OCI-LY7 (cell line): ENCODE measurements at regions not wholly inside any gene's neighbourhood (a gene's known extent, or its start where the extent isn't known, plus 50 kb on each side); places are given as distances from the start of the nearest gene placed in this dataset.
A peak's percentile ranks its signal among the peaks of the same experiment; 100 is the strongest.

ENCODE experiments used
- BruUV-seq: library from RNA; stranded (reverse); fragments of 400-500 nt; replicated peaks from 2 replicates; lab custom pipeline; 2021; lab: Mats Ljungman, UMichigan
- CTCF ChIA-PET: fragments of 300-600 bp; sonication (Branson Sonifier 250); formaldehyde crosslinking; loops from one replicate; lab custom pipeline; 2022; ENCODE audit warnings: antibody characterized with exemption; ENCODE audit not compliant: unreplicated experiment; lab: Charles Lee
- POLR2A ChIA-PET: fragments of 300-600 bp; sonication (Branson Sonifier 250); formaldehyde crosslinking; loops from one replicate; lab custom pipeline; 2022; ENCODE audit warnings: antibody characterized with exemption; lab: Charles Lee
- DNase-seq: peaks from one replicate; pipeline ENCODE4 v3.0.0-alpha.2; 2015; ENCODE audit warnings: low spot score
- H2AFZ ChIP-seq: fragments of 200-600 bp; sonication (generic), shearing (Covaris generic); 2 replicates; pipeline ENCODE4 v1.6.1; 2014; ENCODE audit warnings: mild to moderate bottlenecking, antibody characterized with exemption, low read length, moderate library complexity
- H3K27ac ChIP-seq: fragments of 200-600 bp; sonication (generic); 2 replicates; pipeline ENCODE4 v1.5.1; 2014; ENCODE audit warnings: mixed run types, low read depth, mild to moderate bottlenecking, moderate library complexity, low read length, inconsistent platforms; ENCODE audit not compliant: poor library complexity, severe bottlenecking
- H3K36me3 ChIP-seq: fragments of 200-600 bp; sonication (generic); 2 replicates; pipeline ENCODE4 v1.6.1; 2014; ENCODE audit warnings: mild to moderate bottlenecking, antibody characterized with exemption, low read length, moderate library complexity, mixed read lengths; ENCODE audit not compliant: insufficient read depth
- H3K4me1 ChIP-seq: fragments of 200-600 bp; sonication (generic); 2 replicates; pipeline ENCODE4 v1.5.1; 2014; ENCODE audit warnings: mild to moderate bottlenecking, low read length; ENCODE audit not compliant: insufficient read depth, poor library complexity, severe bottlenecking
- H3K4me2 ChIP-seq: fragments of 200-600 bp; sonication (generic); 2 replicates; pipeline ENCODE4 v1.6.1; 2014; ENCODE audit warnings: mild to moderate bottlenecking, low read length
- H3K4me3 ChIP-seq: fragments of 200-600 bp; sonication (generic); 2 replicates; pipeline ENCODE4 v1.5.1; 2014; ENCODE audit warnings: mild to moderate bottlenecking, low read depth, low read length; ENCODE audit not compliant: poor library complexity, severe bottlenecking
- H3K79me2 ChIP-seq: fragments of 200-600 bp; sonication (generic); 2 replicates; pipeline ENCODE4 v1.6.1; 2016; ENCODE audit warnings: low read depth, mild to moderate bottlenecking, low read length, moderate library complexity, mixed read lengths; ENCODE audit not compliant: insufficient read depth
- H3K9me2 ChIP-seq: fragments of 200-600 bp; sonication (generic); 2 replicates; pipeline ENCODE4 v1.6.1; 2016; ENCODE audit warnings: mild to moderate bottlenecking, low read length, mixed read lengths; ENCODE audit not compliant: insufficient read depth
- H3K9me3 ChIP-seq: fragments of 200-600 bp; sonication (generic); 2 replicates; pipeline ENCODE4 v1.6.1; 2014; ENCODE audit warnings: mild to moderate bottlenecking, mixed run types, low read length, mixed read lengths
- H4K20me1 ChIP-seq: fragments of 200-600 bp; sonication (generic); 2 replicates; pipeline ENCODE4 v1.6.1; 2014; ENCODE audit warnings: mild to moderate bottlenecking, antibody characterized with exemption, low read length, moderate library complexity, mixed read lengths; ENCODE audit not compliant: insufficient read depth
- CTCF ChIP-seq: fragments of 200-600 bp; sonication (generic); conservative IDR thresholded peaks from 2 replicates; pipeline ENCODE4 v1.5.1; 2014; ENCODE audit warnings: mild to moderate bottlenecking, antibody characterized with exemption, low read length, moderate library complexity, mixed read lengths
- EZH2phosphoT487 ChIP-seq: fragments of 200-600 bp; sonication (generic); IDR thresholded peaks from 2 replicates; pipeline ENCODE4 v1.6.1; 2018; ENCODE audit warnings: low read depth, borderline replicate concordance, mild to moderate bottlenecking, mixed run types, antibody characterized with exemption, low read length, moderate library complexity, mixed read lengths
- intact Hi-C: fragments of 100-400 bp; cut with micrococcal nuclease; formaldehyde crosslinking; loops from one replicate; pipeline ENCODE4 v1.10.0; 2022; ENCODE audit not compliant: unreplicated experiment

GRCh38 chr22:27386186-27386585 is 415.4 kb downstream of the MN1 start:
- Histone ChIP-seq H3K36me3 (no peaks in the 10 kb centered on the region), H2AFZ (peak overlapping the region; percentile 60; the same call in 1 of the 2 replicates), H3K79me2 (no peaks in the 10 kb centered on the region), H3K4me2 (peak overlapping the region; percentile 21), H3K9me2 (no peaks in the 10 kb centered on the region), H3K27ac (no peak overlapping the region), H4K20me1 (no peaks in the 10 kb centered on the region), H3K9me3 (no peaks in the 10 kb centered on the region), H3K4me1 (peaks cover 76% of the 10 kb centered on the region), H3K4me3 (no peak overlapping the region)
- DNase-seq, result no peak
- CTCF ChIA-PET, result no interaction called here
- TF ChIP-seq CTCF (no peak), EZH2phosphoT487 (no peak)
- intact Hi-C loops, result no loop called here
- no TSS peak for BruUV-seq
- POLR2A ChIA-PET, result no interaction called here

DNA sequence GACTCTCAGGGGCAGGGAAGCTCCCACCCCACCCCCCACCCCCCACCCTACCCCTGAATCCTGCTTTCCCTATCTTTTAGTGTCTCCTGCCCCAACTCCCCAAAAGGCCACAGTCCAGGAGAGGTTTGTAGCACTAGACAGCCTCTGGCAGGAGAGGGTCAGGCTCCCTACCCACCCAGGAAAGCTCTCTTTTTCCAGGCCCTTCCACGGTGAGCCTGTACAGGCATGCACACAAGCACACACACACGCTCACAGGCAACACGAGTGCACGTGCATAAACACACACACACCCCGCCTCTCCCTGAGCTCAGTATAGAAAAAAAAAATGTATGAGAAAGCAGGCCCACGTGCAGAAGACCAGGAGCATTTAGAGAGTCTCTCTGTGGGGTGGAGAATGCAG is 414.0 kb downstream of the MN1 start:
- ChIA-PET POLR2A (no interaction called here), CTCF (no interaction called here)
- BruUV-seq, result no TSS peak
- peaks cover 62% of the 10 kb centered on the region for H3K4me1 ChIP-seq
- TF ChIP-seq EZH2phosphoT487 (no peak), CTCF (no peak)
- H3K79me2 ChIP-seq, result no peaks in the 10 kb centered on the region
- H3K4me2 ChIP-seq, result peak overlapping the region; percentile 48
- peak overlapping the region; percentile 2 for H3K4me3 ChIP-seq
- no peaks in the 10 kb centered on the region for H3K36me3 ChIP-seq
- no peaks in the 10 kb centered on the region for H3K9me3 ChIP-seq
- H2AFZ ChIP-seq, result peak overlapping the region; percentile 82
- no peaks in the 10 kb centered on the region for H3K9me2 ChIP-seq
- peak overlapping the region; percentile 13 for H3K27ac ChIP-seq
- DNase-seq, result peak; percentile 33
- intact Hi-C loops, result no loop called here
- H4K20me1 ChIP-seq, result no peaks in the 10 kb centered on the region

DNA sequence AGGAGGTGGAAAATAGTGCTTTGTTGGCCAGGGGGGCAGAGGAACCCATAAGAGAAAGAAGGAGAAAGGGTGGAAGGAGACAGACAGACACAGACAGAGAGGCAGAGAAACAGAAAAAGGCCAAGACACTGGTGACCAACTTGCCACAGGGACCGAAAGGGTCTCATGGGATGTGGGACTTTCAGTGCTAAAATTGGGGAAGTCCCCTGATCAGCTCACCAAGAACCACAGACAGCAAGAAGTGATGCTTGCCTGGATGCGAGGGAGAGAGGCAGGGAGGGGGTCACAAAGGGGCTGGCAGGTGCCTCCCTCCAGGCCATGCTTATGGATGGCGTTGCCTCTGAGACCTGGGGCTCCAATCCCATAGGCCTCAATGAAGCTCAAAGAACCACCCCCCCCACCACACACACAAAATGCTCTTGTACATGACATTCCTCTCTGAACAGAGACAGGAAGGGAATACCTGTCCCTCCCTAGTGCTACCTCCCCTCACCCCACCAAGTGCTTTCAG is 413.4 kb downstream of the MN1 start:
- Histone ChIP-seq H3K9me2 (no peaks in the 10 kb centered on the region), H3K36me3 (no peaks in the 10 kb centered on the region), H4K20me1 (no peaks in the 10 kb centered on the region), H3K4me1 (peaks cover 56% of the 10 kb centered on the region), H3K9me3 (no peaks in the 10 kb centered on the region), H3K4me2 (peak overlapping the region; percentile 48), H3K79me2 (no peaks in the 10 kb centered on the region), H3K27ac (peak overlapping the region; percentile 13), H3K4me3 (peak overlapping the region; percentile 2), H2AFZ (peak overlapping the region; percentile 82)
- TF ChIP-seq EZH2phosphoT487 (no peak), CTCF (no peak)
- no TSS peak for BruUV-seq
- ChIA-PET POLR2A (interaction anchor here (0.5 to 1.3 kb wide), 2 partner anchors 15 to 524 kb away, joined by 3 read pairs; no protein-coding TSS in a partner anchor), CTCF (no interaction called here)
- DNase-seq, result peak; percentile 54
- intact Hi-C loops, result no loop called here
